ENCODE measurements at regions not wholly inside any gene's neighbourhood (a gene's known extent, or its start where the extent isn't known, plus 50 kb on each side); places are given as distances from the start of the nearest gene placed in this dataset.

- H3K9ac ChIP-seq (ENCODE audit: low read length) = no peak overlapping the region
- H3F3A ChIP-seq (ENCODE audit: insufficient read depth) = no peaks in the 10 kb centered on the region
- no peaks in the 10 kb centered on the region for H3K27me3 ChIP-seq (ENCODE audit: low read length)
- H3K36me3 ChIP-seq (ENCODE audit: low read length) = no peaks in the 10 kb centered on the region
- no peak overlapping the region for H3K4me2 ChIP-seq (ENCODE audit: low read depth, low read length, poor library complexity, severe bottlenecking)
- H3K27ac ChIP-seq (ENCODE audit: low read depth, low read length) = no peak overlapping the region
- H2AFZ ChIP-seq (ENCODE audit: low read depth, low read length, severe bottlenecking) = no peak overlapping the region
- no peaks in the 10 kb centered on the region for H3K9me2 ChIP-seq (replicated peaks; ENCODE audit: insufficient read depth, low read length)
- TF ChIP-seq EZH2phosphoT487 (conservative IDR thresholded peaks at IDR 0.05; ENCODE audit: low read length) (no peak), CTCF (IDR thresholded peaks at IDR 0.05; ENCODE audit: insufficient read depth, low read length, poor library complexity, severe bottlenecking) (no peak)
- H4K20me1 ChIP-seq (ENCODE audit: low read depth, low read length) = no peaks in the 10 kb centered on the region
- H3K9me3 ChIP-seq (ENCODE audit: insufficient read depth, low read length) = no peaks in the 10 kb centered on the region
- no peak overlapping the region for H3K4me3 ChIP-seq (ENCODE audit: insufficient read depth, low read length, poor library complexity, severe bottlenecking)
- no peaks in the 10 kb centered on the region for H3K79me2 ChIP-seq (ENCODE audit: insufficient read depth, low read length)
These were observed 244.5 kb upstream of the FSTL5 start for GRCh38 chr4:162408309-162408708.

- H3K4me3 ChIP-seq (ENCODE audit: insufficient read depth, low read length, poor library complexity, severe bottlenecking) = no peak overlapping the region
- H3K4me2 ChIP-seq (ENCODE audit: low read depth, low read length, poor library complexity, severe bottlenecking) = no peak overlapping the region
- TF ChIP-seq CTCF (IDR thresholded peaks at IDR 0.05; ENCODE audit: insufficient read depth, low read length, poor library complexity, severe bottlenecking) = no peak
- TF ChIP-seq EZH2phosphoT487 (conservative IDR thresholded peaks at IDR 0.05; ENCODE audit: low read length) = no peak
- H4K20me1 ChIP-seq (ENCODE audit: low read depth, low read length) = no peaks in the 10 kb centered on the region
- no peaks in the 10 kb centered on the region for H3K27me3 ChIP-seq (ENCODE audit: low read length)
- H2AFZ ChIP-seq (ENCODE audit: low read depth, low read length, severe bottlenecking) = no peak overlapping the region
- H3K36me3 ChIP-seq (ENCODE audit: low read length) = no peaks in the 10 kb centered on the region
- H3K9me3 ChIP-seq (ENCODE audit: insufficient read depth, low read length) = no peaks in the 10 kb centered on the region
- no peak overlapping the region for H3K27ac ChIP-seq (ENCODE audit: low read depth, low read length)
- no peak overlapping the region for H3K9ac ChIP-seq (ENCODE audit: low read length)
- no peaks in the 10 kb centered on the region for H3K79me2 ChIP-seq (ENCODE audit: insufficient read depth, low read length)
- no peaks in the 10 kb centered on the region for H3F3A ChIP-seq (ENCODE audit: insufficient read depth)
- no peaks in the 10 kb centered on the region for H3K9me2 ChIP-seq (replicated peaks; ENCODE audit: insufficient read depth, low read length)
These were observed 243.0 kb upstream of the FSTL5 start for GRCh38 chr4:162406637-162407365.

- no peaks in the 10 kb centered on the region for H3K9me3 ChIP-seq (ENCODE audit: insufficient read depth, low read length)
- no peaks in the 10 kb centered on the region for H3K27me3 ChIP-seq (ENCODE audit: low read length)
- no peak overlapping the region for H3K4me3 ChIP-seq (ENCODE audit: insufficient read depth, low read length, poor library complexity, severe bottlenecking)
- H3K9ac ChIP-seq (ENCODE audit: low read length) = no peak overlapping the region
- no peak overlapping the region for H2AFZ ChIP-seq (ENCODE audit: low read depth, low read length, severe bottlenecking)
- no peak overlapping the region for H3K4me2 ChIP-seq (ENCODE audit: low read depth, low read length, poor library complexity, severe bottlenecking)
- no peaks in the 10 kb centered on the region for H4K20me1 ChIP-seq (ENCODE audit: low read depth, low read length)
- H3K79me2 ChIP-seq (ENCODE audit: insufficient read depth, low read length) = no peaks in the 10 kb centered on the region
- no peaks in the 10 kb centered on the region for H3K9me2 ChIP-seq (replicated peaks; ENCODE audit: insufficient read depth, low read length)
- no peaks in the 10 kb centered on the region for H3K36me3 ChIP-seq (ENCODE audit: low read length)
- no peaks in the 10 kb centered on the region for H3F3A ChIP-seq (ENCODE audit: insufficient read depth)
- H3K27ac ChIP-seq (ENCODE audit: low read depth, low read length) = no peak overlapping the region
- TF ChIP-seq EZH2phosphoT487 (conservative IDR thresholded peaks at IDR 0.05; ENCODE audit: low read length) = no peak
- no peak for TF ChIP-seq CTCF (IDR thresholded peaks at IDR 0.05; ENCODE audit: insufficient read depth, low read length, poor library complexity, severe bottlenecking)
These were observed 240.1 kb upstream of the FSTL5 start for GRCh38 chr4:162403932-162404331.

Measured in SU-DHL-6 (cell line).